ENCODE measurements at regions not wholly inside any gene's neighbourhood (a gene's known extent, or its start where the extent isn't known, plus 50 kb on each side); places are given as distances from the start of the nearest gene placed in this dataset.

- no peak for FAIRE-seq
- H3K79me2 ChIP-seq (ENCODE audit: insufficient read depth, low read length): no peaks in the 10 kb centered on the region
- intact Hi-C loops (cut with micrococcal nuclease; ENCODE audit: unreplicated experiment): no loop called here
- peaks cover 2% of the 10 kb centered on the region; the same call in 1 of the 2 replicates for H3K4me1 ChIP-seq (ENCODE audit: insufficient read depth, low read length)
- in situ Hi-C loops (cut with HindIII; ENCODE audit: extremely low pct_ligation_motif_present, low pct_unique_long_range_greater_than_20kb): no loop called here
- TF ChIP-seq CEBPZ (IDR thresholded peaks at IDR 0.05; ENCODE audit: low read length) (no peak), ZIK1 (CRISPR knock-in tag; IDR thresholded peaks at IDR 0.05; ENCODE audit: borderline replicate concordance, low read depth) (no peak), GMEB2 (CRISPR knock-in tag; IDR thresholded peaks at IDR 0.05; ENCODE audit: low read depth) (no peak), ZNF33A (CRISPR knock-in tag; IDR thresholded peaks at IDR 0.05; ENCODE audit: borderline replicate concordance) (no peak), ZNF567 (CRISPR knock-in tag; IDR thresholded peaks at IDR 0.05; ENCODE audit: borderline replicate concordance) (no peak), ZNF282 (IDR thresholded peaks at IDR 0.05; ENCODE audit: partially characterized antibody) (no peak), EP300 (IDR thresholded peaks at IDR 0.05; ENCODE audit: low read depth in 2 of 2, low read length in 2 of 2) (no peak), EP300 (CRISPR knock-in tag; IDR thresholded peaks at IDR 0.05; ENCODE audit: borderline replicate concordance) (no peak), EEA1 (CRISPR knock-in tag; IDR thresholded peaks at IDR 0.05; ENCODE audit: borderline replicate concordance) (no peak), SNRNP70 (IDR thresholded peaks at IDR 0.05; ENCODE audit: low read depth, low read length) (no peak), ZNF710 (CRISPR knock-in tag; IDR thresholded peaks at IDR 0.05; ENCODE audit: borderline replicate concordance) (no peak), ZNF124 (CRISPR knock-in tag; IDR thresholded peaks at IDR 0.05) (no peak), PHF20 (CRISPR knock-in tag; IDR thresholded peaks at IDR 0.05) (no peak), ZNF703 (CRISPR knock-in tag; IDR thresholded peaks at IDR 0.05; ENCODE audit: borderline replicate concordance) (no peak), TBP (CRISPR knock-in tag; IDR thresholded peaks at IDR 0.05) (no peak), ZNF629 (CRISPR knock-in tag; conservative IDR thresholded peaks at IDR 0.05) (no peak), ZNF543 (CRISPR knock-in tag; IDR thresholded peaks at IDR 0.05) (no peak)
- no peak overlapping the region for H2AFZ ChIP-seq (ENCODE audit: low read length)
- DNase-seq (ENCODE audit: low spot score): no peak
- H3K27ac ChIP-seq (ENCODE audit: extremely low read length, insufficient read depth, low read length): no peak overlapping the region
- H3K9me3 ChIP-seq (ENCODE audit: low read length): no peaks in the 10 kb centered on the region
- ATAC-seq: no peak
- H4K20me1 ChIP-seq (ENCODE audit: insufficient read depth, low read length): no peaks in the 10 kb centered on the region
- CTCF ChIA-PET (ENCODE audit: low intra/inter-chr PET ratio, low total read pairs): no interaction called here
- no peak overlapping the region for H3K9ac ChIP-seq (ENCODE audit: insufficient read depth, low read depth, low read length)
- no peaks in the 10 kb centered on the region for H3K36me3 ChIP-seq (replicated peaks in 1 of 2; ENCODE audit: control insufficient read depth in 1 of 2, insufficient read depth in 2 of 2, low read length in 2 of 2)
- H3K27me3 ChIP-seq (ENCODE audit: control insufficient read depth in 1 of 2, insufficient read depth in 2 of 2, low read length in 2 of 2): peaks cover 2 to 9% of the 10 kb centered on the region in 2 experiments; a peak in 2 of 5 replicates
- no peak overlapping the region for H3K4me3 ChIP-seq (replicated peaks in 1 of 3; ENCODE audit: insufficient read depth in 1 of 3, low read depth in 2 of 3, low read length in 3 of 3)
- BruUV-seq (replicated peaks): no TSS peak
- H3K4me2 ChIP-seq (ENCODE audit: low read depth, low read length): no peak overlapping the region
- POLR2A ChIA-PET: no interaction called here
- 8% methylated on average over 3 of the region's 3 CpGs for WGBS (ENCODE audit: low lambda C conversion rate)
These were observed 342.7 kb upstream of the REG3G start for GRCh38 chr2:78682781-78683180.

Measured in HepG2 (cell line).